Activated CD8-positive, alpha-beta memory T cell treated with anti-CD3 and anti-CD28 coated beads, Interleukin-2, amount 10 ng/mL, durations not matched to agents 7 days and 5 days (primary cell): ENCODE measurements at regions not wholly inside any gene's neighbourhood (a gene's known extent, or its start where the extent isn't known, plus 50 kb on each side); places are given as distances from the start of the nearest gene placed in this dataset.
"Not testable (repeated sequence)": the region's sequence is repeated elsewhere in the genome, so short reads cannot be mapped to it uniquely, and the experiment has no call there.

Experiments used
- ATAC-seq: fragments of 150-1000 bp; cut with Tn5 transposase; one replicate; pipeline ENCODE4 v1.10.0; 2021; ENCODE audit warnings: moderate library complexity
- CTCF ChIA-PET: fragments of 350-600 bp; sonication (Branson Sonifier 250); formaldehyde crosslinking; loops from one replicate; lab custom pipeline; 2021; ENCODE audit warnings: antibody characterized with exemption; lab: Charles Lee
- DNase-seq: peaks from one replicate; pipeline ENCODE4 v3.0.0-alpha.2; 2020
- H3K27ac Mint-ChIP-seq: one replicate; pipeline ENCODE4 v1.8.0; 2021; ENCODE audit warnings: mild to moderate bottlenecking, mixed read lengths
- H3K27me3 Mint-ChIP-seq: one replicate; pipeline ENCODE4 v1.8.0; 2021; ENCODE audit warnings: mixed read lengths
- H3K36me3 Mint-ChIP-seq: one replicate; pipeline ENCODE4 v1.8.0; 2021; ENCODE audit warnings: mild to moderate bottlenecking, mixed read lengths
- H3K4me1 Mint-ChIP-seq: one replicate; pipeline ENCODE4 v1.8.0; 2021; ENCODE audit warnings: mixed read lengths
- H3K4me3 Mint-ChIP-seq: one replicate; pipeline ENCODE4 v1.8.0; 2021; ENCODE audit warnings: mild to moderate bottlenecking, moderate library complexity, mixed read lengths
- H3K9me3 Mint-ChIP-seq: one replicate; pipeline ENCODE4 v1.8.0; 2022; ENCODE audit warnings: low read depth, mixed read lengths

DNA sequence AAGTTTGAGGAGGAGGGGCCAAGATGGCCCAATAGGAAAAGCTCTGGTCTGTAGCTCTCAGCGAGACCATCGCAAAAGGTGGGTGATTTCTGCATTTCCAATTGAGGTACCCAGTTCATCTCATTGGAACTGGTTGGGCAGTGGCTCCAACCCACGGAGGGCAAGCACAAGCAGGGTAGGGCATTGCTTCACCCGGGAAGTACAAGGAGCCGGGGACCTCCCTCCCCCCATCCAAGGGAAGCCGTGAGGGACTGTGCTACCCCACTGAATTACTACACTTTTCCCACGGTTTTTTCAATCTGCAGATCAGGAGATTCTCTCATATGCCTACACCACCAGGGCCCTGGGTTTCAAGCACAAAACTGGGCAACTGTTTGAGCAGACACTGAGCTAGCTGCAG, 58.0 kb upstream of the EFCAB3 start:
- H3K4me3 Mint-ChIP-seq: no peak overlapping the region
- H3K27ac Mint-ChIP-seq: no peak overlapping the region
- no peaks in the 10 kb centered on the region for H3K4me1 Mint-ChIP-seq
- CTCF ChIA-PET: no interaction called here
- no peaks in the 10 kb centered on the region for H3K36me3 Mint-ChIP-seq
- ATAC-seq (no peak), DNase-seq (no peak)
- peaks cover 33% of the 10 kb centered on the region for H3K27me3 Mint-ChIP-seq
- no peaks in the 10 kb centered on the region for H3K9me3 Mint-ChIP-seq

DNA sequence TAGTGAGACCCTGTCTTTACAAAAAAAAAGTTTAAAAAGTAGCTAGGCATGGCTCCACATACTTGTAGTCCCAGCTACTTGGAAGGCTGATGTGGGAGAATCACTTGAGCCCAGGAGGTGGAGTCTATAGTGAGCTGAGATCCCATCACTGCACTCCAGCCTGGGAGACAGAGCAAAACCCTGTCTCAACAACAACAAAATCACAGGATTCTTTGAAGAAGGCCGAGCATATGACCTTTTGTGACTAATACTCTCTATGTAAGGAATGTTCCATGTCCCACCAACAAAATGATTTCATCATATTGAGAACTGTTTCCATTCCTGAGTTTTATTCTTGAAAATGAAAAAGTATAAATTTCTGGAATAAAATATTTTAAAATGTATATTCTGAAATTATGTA, 58.9 kb upstream of the EFCAB3 start:
- Mint-ChIP-seq H3K4me1 (no peaks in the 10 kb centered on the region), H3K9me3 (no peaks in the 10 kb centered on the region), H3K27me3 (peaks cover 33% of the 10 kb centered on the region), H3K4me3 (no peak overlapping the region), H3K27ac (no peak overlapping the region), H3K36me3 (no peaks in the 10 kb centered on the region)
- no peak for ATAC-seq
- CTCF ChIA-PET: interaction anchor here (0.9 kb wide), 1 partner anchor 9 kb away, joined by 3 read pairs; no protein-coding TSS in a partner anchor
- no peak for DNase-seq

DNA sequence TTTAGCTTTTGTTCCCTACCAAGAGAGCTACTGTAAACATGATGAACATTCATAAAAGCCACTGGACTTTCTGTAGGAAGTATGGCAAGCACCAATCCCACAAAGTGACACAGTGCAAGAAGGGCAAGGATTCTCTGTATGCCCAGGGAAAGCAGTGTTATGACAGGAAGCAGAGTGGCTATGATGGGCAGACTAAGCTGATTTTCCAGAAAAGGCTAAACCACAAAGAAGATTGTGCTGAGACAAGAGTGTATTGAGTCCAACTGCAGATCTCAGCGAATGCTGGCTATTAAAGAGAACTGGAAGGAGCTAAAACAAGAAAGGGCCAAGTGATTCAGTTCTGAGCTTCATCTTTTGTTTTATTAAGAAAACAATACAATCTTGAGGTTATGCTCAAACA, 60.5 kb upstream of the EFCAB3 start:
- CTCF ChIA-PET: interaction anchor here (0.7 kb wide), 1 partner anchor 11 kb away, joined by 3 read pairs; no protein-coding TSS in a partner anchor
- ATAC-seq: no peak
- Mint-ChIP-seq H3K27me3 (peaks cover 42% of the 10 kb centered on the region), H3K4me3 (no peak overlapping the region), H3K36me3 (no peaks in the 10 kb centered on the region), H3K4me1 (no peaks in the 10 kb centered on the region), H3K27ac (no peak overlapping the region), H3K9me3 (no peaks in the 10 kb centered on the region)
- no peak for DNase-seq

DNA sequence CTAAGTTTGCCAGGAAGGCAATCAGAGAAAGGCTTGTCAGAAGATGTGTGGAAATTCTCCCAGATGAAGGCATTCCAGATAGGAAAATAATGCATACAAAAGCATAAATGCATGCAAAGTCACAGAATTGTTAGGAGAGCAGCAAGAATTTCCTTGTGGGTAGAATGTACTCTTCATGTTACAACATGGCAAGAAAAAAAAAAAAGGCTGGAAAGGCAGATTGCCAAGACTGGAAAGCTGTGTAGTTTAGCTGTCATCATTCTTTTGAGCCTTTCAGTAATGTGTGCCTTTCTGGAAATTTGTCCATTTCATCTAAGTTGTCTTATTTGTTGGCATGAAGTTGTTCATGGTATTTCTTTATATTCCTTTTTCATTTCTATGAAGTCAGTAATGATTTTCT, 71.0 kb upstream of the EFCAB3 start:
- Mint-ChIP-seq H3K27me3 (peaks cover 52% of the 10 kb centered on the region), H3K9me3 (no peaks in the 10 kb centered on the region), H3K4me3 (no peak overlapping the region), H3K36me3 (no peaks in the 10 kb centered on the region), H3K27ac (no peak overlapping the region), H3K4me1 (no peaks in the 10 kb centered on the region)
- CTCF ChIA-PET: no interaction called here
- DNase-seq (no peak), ATAC-seq (no peak)

DNA sequence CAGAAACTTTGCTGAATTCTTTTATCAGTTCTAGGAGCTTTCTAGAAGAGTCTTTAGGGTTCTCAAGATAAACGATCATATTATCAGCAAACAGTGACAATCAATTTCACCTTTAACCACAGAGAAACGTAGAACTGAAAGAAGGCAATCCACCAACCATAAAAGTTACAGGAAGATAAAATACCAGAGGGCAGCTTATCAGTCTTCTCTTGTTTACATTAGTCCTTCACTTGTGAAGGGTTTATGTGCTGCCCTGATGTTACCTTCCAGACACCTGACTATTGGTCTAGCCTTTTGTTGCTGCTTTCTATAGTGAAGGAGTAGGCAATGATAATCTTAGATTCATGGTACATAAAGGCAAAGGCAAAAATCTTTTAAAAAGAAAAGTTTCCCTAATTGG, 73.2 kb upstream of the EFCAB3 start:
- ATAC-seq: no peak
- CTCF ChIA-PET: no interaction called here
- no peak overlapping the region for H3K27ac Mint-ChIP-seq
- H3K4me1 Mint-ChIP-seq: no peaks in the 10 kb centered on the region
- H3K36me3 Mint-ChIP-seq: no peaks in the 10 kb centered on the region
- H3K4me3 Mint-ChIP-seq: no peak overlapping the region
- peaks cover 52% of the 10 kb centered on the region for H3K27me3 Mint-ChIP-seq
- no peak for DNase-seq
- H3K9me3 Mint-ChIP-seq: no peaks in the 10 kb centered on the region

DNA sequence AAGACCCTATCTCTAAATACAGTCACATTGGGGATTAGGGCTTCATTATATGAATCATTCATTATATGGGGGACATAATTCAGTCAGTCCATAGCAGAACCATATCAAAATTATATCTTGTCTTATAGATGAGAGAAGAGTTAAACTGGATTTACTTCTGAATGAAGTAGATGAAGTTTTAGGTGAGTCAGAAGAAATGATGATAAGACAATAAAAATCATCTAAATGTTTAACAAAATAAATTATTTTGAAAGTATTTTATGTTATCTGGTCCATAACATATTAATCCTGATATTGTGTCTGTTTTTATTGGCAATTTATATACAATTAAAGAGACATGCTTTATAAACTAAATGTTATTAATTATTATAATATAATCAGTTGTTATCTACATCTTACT, 76.9 kb upstream of the EFCAB3 start:
- Mint-ChIP-seq H3K27ac (no peak overlapping the region), H3K4me3 (no peak overlapping the region), H3K9me3 (peaks cover 5% of the 10 kb centered on the region), H3K4me1 (no peaks in the 10 kb centered on the region), H3K36me3 (no peaks in the 10 kb centered on the region), H3K27me3 (peaks cover 42% of the 10 kb centered on the region)
- ATAC-seq (no peak), DNase-seq (no peak)
- CTCF ChIA-PET: no interaction called here

DNA sequence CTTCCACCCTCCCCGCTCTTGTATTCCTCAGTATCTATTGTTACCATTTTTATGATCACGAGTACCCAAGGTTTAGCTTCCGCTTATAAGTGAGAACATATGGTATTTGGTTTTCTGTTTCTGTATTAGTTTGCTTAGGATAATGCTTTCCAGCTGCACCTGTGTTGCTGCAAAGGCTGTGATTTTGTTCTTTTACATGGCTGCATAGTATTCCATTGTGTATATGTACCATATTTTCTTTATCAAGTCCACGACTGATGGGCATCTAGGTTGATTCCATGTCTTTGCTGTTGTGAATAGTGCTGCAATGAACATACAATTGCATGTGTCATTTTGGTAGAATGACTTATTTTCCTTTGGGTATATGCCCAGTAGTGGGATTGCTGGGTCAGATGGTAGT, 79.7 kb upstream of the EFCAB3 start:
- CTCF ChIA-PET: no interaction called here
- ATAC-seq (no peak), DNase-seq (no peak)
- no peaks in the 10 kb centered on the region for H3K36me3 Mint-ChIP-seq
- no peak overlapping the region for H3K4me3 Mint-ChIP-seq
- peaks cover 18% of the 10 kb centered on the region for H3K27me3 Mint-ChIP-seq
- H3K4me1 Mint-ChIP-seq: no peaks in the 10 kb centered on the region
- H3K27ac Mint-ChIP-seq: no peak overlapping the region
- peaks cover 5% of the 10 kb centered on the region for H3K9me3 Mint-ChIP-seq

DNA sequence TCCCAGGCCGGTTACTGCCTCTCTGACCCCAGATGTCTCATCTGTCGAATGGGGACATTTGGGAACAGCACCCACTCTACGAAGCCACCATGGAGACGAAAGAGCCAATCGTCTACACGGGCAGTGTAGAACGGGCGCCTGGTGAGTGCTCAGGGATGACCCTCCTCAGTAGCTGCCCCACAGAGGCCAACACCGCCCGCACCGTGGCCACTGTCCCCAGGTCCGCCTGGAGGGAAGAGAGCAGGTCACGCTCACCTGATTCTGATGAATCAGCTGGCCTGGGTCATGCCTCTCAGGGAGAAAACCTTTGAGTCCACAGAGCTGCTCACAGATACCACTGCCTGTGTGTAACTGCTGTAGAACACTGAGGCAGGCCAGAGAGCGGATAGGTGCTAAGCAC, 105.1 kb upstream of the EFCAB3 start:
- DNase-seq, H3K4me1 Mint-ChIP-seq, H3K36me3 Mint-ChIP-seq, H3K27me3 Mint-ChIP-seq, ATAC-seq, H3K4me3 Mint-ChIP-seq, CTCF ChIA-PET, H3K27ac Mint-ChIP-seq, H3K9me3 Mint-ChIP-seq: not testable (repeated sequence)

DNA sequence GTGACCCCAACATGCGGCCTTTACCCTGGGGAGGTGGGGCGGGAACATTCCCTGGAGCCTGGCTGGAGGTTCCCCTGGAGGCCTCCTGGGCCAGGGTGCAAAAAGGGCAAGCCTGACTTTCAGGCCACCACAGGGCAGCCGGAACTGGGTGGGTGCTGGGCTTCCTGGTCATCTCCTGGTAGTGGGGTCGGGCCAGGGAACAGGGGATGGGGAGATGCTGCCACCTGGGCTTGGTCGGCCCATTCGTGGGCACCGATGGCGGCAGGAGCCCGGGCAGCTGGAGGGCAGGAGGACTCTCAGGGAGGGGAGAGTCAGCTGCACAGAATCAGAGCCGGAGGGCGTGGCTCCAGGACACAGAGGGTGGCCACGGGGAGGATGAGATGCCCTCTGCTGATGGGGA, 112.0 kb upstream of the EFCAB3 start:
- H3K4me3 Mint-ChIP-seq, DNase-seq, ATAC-seq, H3K36me3 Mint-ChIP-seq, H3K9me3 Mint-ChIP-seq, H3K4me1 Mint-ChIP-seq, H3K27me3 Mint-ChIP-seq, H3K27ac Mint-ChIP-seq, CTCF ChIA-PET: not testable (repeated sequence)

DNA sequence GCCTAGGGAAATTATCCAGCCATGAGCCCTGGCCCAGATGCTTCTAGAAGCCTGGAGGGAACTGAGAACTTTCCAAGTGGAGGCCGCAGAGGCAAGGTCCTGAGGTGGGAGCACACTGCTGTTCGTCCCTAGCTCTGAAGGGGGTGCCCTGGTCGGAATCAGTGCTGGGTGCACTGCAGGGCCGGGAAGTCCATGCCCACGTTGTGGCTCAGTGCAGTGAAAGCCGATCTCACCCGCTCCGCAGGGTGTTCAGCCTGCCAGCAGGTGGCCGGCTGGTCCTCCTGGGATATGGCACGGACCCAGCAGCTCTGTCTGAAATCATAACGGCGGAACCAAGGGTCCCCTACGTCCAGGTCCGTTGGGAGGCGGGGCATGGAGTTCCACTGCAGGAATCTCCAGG, 115.4 kb upstream of the EFCAB3 start:
- H3K9me3 Mint-ChIP-seq, ATAC-seq, H3K4me1 Mint-ChIP-seq, H3K36me3 Mint-ChIP-seq, H3K4me3 Mint-ChIP-seq, CTCF ChIA-PET, DNase-seq, H3K27me3 Mint-ChIP-seq, H3K27ac Mint-ChIP-seq: not testable (repeated sequence)

DNA sequence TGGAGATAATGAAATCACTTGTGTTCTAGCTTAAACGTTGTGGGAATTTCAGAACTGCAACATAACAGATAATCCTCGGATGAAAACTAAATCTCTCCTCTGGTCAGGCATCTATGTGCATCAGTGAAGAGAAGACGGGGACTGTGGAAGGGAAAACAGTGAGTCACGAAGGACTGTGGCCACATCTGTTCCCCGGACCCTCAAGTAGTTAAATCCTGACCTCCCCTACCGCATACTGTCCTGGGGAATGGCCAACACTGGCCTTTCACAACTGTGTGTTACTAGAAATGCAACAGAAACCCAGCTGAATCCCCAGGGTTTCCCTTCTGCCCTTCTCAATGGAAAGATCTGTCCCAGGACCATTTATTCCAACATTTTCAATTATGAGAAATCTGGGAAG, 124.6 kb upstream of the EFCAB3 start:
- DNase-seq, H3K36me3 Mint-ChIP-seq, H3K27ac Mint-ChIP-seq, H3K4me1 Mint-ChIP-seq, CTCF ChIA-PET, H3K4me3 Mint-ChIP-seq, H3K27me3 Mint-ChIP-seq, H3K9me3 Mint-ChIP-seq, ATAC-seq: not testable (repeated sequence)

DNA sequence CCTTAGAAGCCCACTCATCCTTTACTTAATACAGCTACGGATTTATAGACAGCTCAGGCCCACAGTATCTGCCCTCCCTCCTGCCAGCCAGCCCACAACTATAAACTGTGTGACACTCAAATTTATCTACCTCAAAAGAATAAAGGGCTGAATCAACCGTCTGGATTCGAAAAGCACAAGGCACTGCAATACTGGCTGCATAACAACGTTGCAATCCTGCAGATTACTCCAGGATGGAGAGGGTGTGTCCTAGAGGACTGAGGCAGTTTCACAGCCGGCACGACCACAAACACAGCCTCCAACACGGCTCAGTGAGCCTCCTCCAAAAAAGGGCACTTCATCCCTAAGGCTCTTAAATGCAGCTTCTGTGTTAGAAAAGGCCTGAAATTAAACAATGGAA, 138.3 kb upstream of the EFCAB3 start:
- H3K36me3 Mint-ChIP-seq, CTCF ChIA-PET: not testable (repeated sequence)
- peaks cover 25% of the 10 kb centered on the region for H3K27me3 Mint-ChIP-seq

DNA sequence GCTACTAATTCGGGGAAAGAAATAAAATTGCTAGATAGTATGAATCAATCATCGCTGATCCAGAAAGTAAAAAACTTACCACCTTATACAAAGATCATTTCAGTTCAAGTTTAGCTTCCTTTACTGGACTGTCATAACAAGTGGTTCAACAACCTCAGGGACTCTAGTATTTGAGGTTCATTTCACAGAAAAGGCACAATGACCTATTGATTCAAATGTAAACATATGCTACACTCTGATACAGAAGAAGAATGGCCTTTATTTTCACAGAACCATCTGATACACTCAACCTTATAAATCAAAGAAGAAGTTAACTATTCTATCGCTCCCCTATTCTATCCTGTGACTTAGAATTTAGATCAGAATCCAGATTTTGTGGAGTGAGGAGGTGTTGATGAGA, 140.8 kb upstream of the EFCAB3 start:
- H3K4me3 Mint-ChIP-seq, ATAC-seq, H3K4me1 Mint-ChIP-seq, CTCF ChIA-PET, H3K36me3 Mint-ChIP-seq, DNase-seq, H3K9me3 Mint-ChIP-seq, H3K27ac Mint-ChIP-seq: not testable (repeated sequence)
- H3K27me3 Mint-ChIP-seq: peaks cover 28% of the 10 kb centered on the region

More for the DNA sequence above, 138.3 kb upstream of the EFCAB3 start:
- not testable (repeated sequence) for H3K4me3 Mint-ChIP-seq, H3K4me1 Mint-ChIP-seq, ATAC-seq, DNase-seq, H3K27ac Mint-ChIP-seq, H3K9me3 Mint-ChIP-seq

DNA sequence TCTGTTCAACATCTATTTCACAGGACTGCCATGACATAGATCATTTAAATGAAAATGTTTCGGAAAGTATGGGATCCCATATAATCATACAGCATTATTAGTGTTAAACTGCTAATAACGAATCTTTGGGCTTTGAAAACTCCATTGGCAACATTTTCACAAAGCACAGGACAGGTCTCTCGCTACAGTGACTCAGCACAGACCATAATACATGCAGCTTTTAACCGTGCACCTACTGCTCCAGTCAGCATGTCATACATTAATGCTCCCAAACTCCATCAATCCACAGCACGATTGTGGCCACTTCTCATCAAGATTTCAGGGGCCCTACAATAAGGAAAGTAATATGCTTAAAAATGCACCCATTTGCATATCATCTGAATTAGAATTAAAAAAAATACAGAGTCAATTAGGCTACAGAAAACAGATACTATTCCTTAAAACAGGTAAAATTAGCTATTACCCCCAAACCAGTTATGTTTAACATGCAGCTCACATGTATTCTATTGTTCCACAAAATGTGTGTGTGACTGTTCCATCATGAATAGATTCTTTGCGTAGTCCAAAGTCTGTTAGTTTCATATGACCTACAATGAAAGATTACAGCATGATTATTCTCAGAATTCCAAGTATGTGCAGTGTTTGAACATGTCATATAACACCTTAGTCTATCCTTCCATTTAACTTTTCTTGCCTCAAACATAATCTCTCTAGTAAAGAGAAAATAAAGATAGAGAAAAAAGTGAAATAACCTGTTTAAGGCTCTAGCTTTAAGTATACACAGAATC, 141.6 kb upstream of the EFCAB3 start:
- not testable (repeated sequence) for H3K9me3 Mint-ChIP-seq, DNase-seq, H3K4me1 Mint-ChIP-seq, H3K4me3 Mint-ChIP-seq, ATAC-seq, H3K36me3 Mint-ChIP-seq, H3K27ac Mint-ChIP-seq
- peaks cover 30% of the 10 kb centered on the region for H3K27me3 Mint-ChIP-seq
- CTCF ChIA-PET: interaction anchor here (0.6 kb wide), 1 partner anchor 484 kb away, joined by 3 read pairs; no protein-coding TSS in a partner anchor
